ENCODE measurements at regions not wholly inside any gene's neighbourhood (a gene's known extent, or its start where the extent isn't known, plus 50 kb on each side); places are given as distances from the start of the nearest gene placed in this dataset.

DNA sequence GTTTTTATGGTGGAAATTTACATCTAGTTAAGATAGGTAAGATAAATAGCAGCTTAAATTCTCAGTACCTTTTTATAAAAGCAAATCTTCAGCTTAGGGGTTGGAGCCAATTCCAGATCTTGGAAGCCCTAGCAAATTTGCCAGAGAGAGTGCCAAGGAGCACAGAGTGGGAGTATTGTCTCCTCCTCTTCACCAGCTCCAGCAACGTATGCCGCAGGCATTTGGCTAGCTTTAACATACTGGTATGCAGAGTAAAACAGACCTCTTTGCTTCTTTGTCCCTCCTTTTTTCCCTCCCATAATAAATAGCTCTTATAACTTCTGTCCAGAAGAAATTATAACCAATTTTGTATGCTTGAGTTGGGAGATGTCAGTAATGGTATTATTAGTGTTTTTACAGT lies 140.4 kb downstream of the DIPK2A start:
- H2AFZ ChIP-seq (ENCODE audit: low read depth, low read length), result no peak overlapping the region
- no peak overlapping the region for H3K27ac ChIP-seq (ENCODE audit: low read length)
- H3K4me2 ChIP-seq (ENCODE audit: low read length), result no peak overlapping the region
- H3K27me3 ChIP-seq (ENCODE audit: insufficient read depth, low read depth, low read length), result no peaks in the 10 kb centered on the region
- no peaks in the 10 kb centered on the region for H4K20me1 ChIP-seq (ENCODE audit: insufficient read depth)
- no peaks in the 10 kb centered on the region for H3K9me2 ChIP-seq (ENCODE audit: insufficient read depth, low read length)
- no peaks in the 10 kb centered on the region for H3K79me2 ChIP-seq (replicated peaks; ENCODE audit: insufficient read depth, low read length)
- H3K9ac ChIP-seq (ENCODE audit: low read length), result no peak overlapping the region
- H3K9me3 ChIP-seq (ENCODE audit: low read length), result no peaks in the 10 kb centered on the region
- TF ChIP-seq MXI1 (conservative IDR thresholded peaks at IDR 0.05; ENCODE audit: poor library complexity, severe bottlenecking), result no peak
- no peak for TF ChIP-seq SMC3 (conservative IDR thresholded peaks at IDR 0.05; ENCODE audit: poor library complexity)
- no peak for TF ChIP-seq TAF1 (IDR thresholded peaks at IDR 0.05; ENCODE audit: low read depth)
- TF ChIP-seq, protein P1, sequence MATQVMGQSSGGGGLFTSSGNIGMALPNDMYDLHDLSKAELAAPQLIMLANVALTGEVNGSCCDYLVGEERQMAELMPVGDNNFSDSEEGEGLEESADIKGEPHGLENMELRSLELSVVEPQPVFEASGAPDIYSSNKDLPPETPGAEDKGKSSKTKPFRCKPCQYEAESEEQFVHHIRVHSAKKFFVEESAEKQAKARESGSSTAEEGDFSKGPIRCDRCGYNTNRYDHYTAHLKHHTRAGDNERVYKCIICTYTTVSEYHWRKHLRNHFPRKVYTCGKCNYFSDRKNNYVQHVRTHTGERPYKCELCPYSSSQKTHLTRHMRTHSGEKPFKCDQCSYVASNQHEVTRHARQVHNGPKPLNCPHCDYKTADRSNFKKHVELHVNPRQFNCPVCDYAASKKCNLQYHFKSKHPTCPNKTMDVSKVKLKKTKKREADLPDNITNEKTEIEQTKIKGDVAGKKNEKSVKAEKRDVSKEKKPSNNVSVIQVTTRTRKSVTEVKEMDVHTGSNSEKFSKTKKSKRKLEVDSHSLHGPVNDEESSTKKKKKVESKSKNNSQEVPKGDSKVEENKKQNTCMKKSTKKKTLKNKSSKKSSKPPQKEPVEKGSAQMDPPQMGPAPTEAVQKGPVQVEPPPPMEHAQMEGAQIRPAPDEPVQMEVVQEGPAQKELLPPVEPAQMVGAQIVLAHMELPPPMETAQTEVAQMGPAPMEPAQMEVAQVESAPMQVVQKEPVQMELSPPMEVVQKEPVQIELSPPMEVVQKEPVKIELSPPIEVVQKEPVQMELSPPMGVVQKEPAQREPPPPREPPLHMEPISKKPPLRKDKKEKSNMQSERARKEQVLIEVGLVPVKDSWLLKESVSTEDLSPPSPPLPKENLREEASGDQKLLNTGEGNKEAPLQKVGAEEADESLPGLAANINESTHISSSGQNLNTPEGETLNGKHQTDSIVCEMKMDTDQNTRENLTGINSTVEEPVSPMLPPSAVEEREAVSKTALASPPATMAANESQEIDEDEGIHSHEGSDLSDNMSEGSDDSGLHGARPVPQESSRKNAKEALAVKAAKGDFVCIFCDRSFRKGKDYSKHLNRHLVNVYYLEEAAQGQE (IDR thresholded peaks at IDR 0.05; ENCODE audit: borderline replicate concordance), result no peak
- no peak for TF ChIP-seq RAD21 (conservative IDR thresholded peaks at IDR 0.05)
- no peak for TF ChIP-seq EZH2 (IDR thresholded peaks at IDR 0.05; ENCODE audit: borderline replicate concordance, insufficient read depth, low read length, poor library complexity, severe bottlenecking)
- no peak for TF ChIP-seq POLR2AphosphoS5 (IDR thresholded peaks at IDR 0.05)
- no peak for TF ChIP-seq EP300 (conservative IDR thresholded peaks at IDR 0.05; ENCODE audit: poor library complexity, severe bottlenecking)
- TF ChIP-seq, protein P2, sequence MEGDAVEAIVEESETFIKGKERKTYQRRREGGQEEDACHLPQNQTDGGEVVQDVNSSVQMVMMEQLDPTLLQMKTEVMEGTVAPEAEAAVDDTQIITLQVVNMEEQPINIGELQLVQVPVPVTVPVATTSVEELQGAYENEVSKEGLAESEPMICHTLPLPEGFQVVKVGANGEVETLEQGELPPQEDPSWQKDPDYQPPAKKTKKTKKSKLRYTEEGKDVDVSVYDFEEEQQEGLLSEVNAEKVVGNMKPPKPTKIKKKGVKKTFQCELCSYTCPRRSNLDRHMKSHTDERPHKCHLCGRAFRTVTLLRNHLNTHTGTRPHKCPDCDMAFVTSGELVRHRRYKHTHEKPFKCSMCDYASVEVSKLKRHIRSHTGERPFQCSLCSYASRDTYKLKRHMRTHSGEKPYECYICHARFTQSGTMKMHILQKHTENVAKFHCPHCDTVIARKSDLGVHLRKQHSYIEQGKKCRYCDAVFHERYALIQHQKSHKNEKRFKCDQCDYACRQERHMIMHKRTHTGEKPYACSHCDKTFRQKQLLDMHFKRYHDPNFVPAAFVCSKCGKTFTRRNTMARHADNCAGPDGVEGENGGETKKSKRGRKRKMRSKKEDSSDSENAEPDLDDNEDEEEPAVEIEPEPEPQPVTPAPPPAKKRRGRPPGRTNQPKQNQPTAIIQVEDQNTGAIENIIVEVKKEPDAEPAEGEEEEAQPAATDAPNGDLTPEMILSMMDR (IDR thresholded peaks at IDR 0.05; ENCODE audit: poor library complexity, severe bottlenecking), result no peak
- H3K4me3 ChIP-seq (ENCODE audit: low read length), result no peak overlapping the region
- H3K36me3 ChIP-seq (ENCODE audit: insufficient read depth, low read length), result no peaks in the 10 kb centered on the region
- H3F3A ChIP-seq (ENCODE audit: insufficient read depth, low read length, poor library complexity, severe bottlenecking), result no peaks in the 10 kb centered on the region

DNA sequence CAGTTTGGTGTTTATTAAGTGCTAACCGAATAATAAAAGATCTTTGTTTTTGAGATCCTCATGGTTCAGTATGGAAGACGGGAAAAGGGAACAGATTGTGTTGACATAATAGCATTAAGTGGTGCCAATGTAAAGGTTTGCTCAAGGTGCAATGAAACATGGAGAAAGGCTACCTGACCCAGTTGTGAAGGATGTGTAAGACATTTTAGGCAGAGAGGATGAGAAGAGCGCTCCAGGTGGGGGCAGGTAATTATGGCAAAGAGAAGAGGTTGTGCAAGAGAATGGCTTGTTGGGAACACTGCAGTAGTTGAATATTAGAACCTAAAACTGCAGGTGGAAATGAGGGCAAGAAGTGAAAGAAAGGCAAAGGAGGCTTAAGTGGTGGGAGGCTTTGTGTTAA lies 140.8 kb downstream of the DIPK2A start:
- H3K9me3 ChIP-seq (ENCODE audit: low read length), result no peaks in the 10 kb centered on the region
- H3K27me3 ChIP-seq (ENCODE audit: insufficient read depth, low read depth, low read length), result no peaks in the 10 kb centered on the region
- no peak overlapping the region for H3K27ac ChIP-seq (ENCODE audit: low read length)
- no peaks in the 10 kb centered on the region for H4K20me1 ChIP-seq (ENCODE audit: insufficient read depth)
- H3K4me2 ChIP-seq (ENCODE audit: low read length), result no peak overlapping the region
- no peaks in the 10 kb centered on the region for H3K9me2 ChIP-seq (ENCODE audit: insufficient read depth, low read length)
- H3K4me3 ChIP-seq (ENCODE audit: low read length), result no peak overlapping the region
- TF ChIP-seq, protein P2 (IDR thresholded peaks at IDR 0.05; ENCODE audit: poor library complexity, severe bottlenecking), result no peak
- H3K79me2 ChIP-seq (replicated peaks; ENCODE audit: insufficient read depth, low read length), result no peaks in the 10 kb centered on the region
- no peaks in the 10 kb centered on the region for H3F3A ChIP-seq (ENCODE audit: insufficient read depth, low read length, poor library complexity, severe bottlenecking)
- H3K9ac ChIP-seq (ENCODE audit: low read length), result no peak overlapping the region
- H3K36me3 ChIP-seq (ENCODE audit: insufficient read depth, low read length), result no peaks in the 10 kb centered on the region
- H2AFZ ChIP-seq (ENCODE audit: low read depth, low read length), result no peak overlapping the region
